ENCODE measurements at regions not wholly inside any gene's neighbourhood (a gene's known extent, or its start where the extent isn't known, plus 50 kb on each side); places are given as distances from the start of the nearest gene placed in this dataset.

DNA sequence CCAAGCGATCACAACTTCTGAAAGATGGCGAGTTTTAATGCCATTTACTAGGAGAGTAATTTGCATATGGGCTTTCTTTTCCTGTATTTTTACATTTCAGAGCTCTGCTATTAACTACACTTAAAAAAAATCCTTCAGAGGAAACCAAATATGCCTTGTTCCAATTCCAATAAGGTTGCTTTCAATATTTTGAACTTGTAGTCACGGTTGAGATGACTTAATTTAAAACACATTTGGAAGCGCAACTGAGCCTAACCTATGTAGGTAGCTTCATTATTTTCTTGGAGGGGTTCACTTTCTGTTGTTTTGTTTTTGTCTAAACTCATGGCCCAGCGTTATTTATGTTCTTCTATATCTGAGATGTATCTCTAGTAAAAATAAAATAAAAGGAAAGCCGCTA is 93.4 kb downstream of the BLID start:
- TF ChIP-seq, protein P1, sequence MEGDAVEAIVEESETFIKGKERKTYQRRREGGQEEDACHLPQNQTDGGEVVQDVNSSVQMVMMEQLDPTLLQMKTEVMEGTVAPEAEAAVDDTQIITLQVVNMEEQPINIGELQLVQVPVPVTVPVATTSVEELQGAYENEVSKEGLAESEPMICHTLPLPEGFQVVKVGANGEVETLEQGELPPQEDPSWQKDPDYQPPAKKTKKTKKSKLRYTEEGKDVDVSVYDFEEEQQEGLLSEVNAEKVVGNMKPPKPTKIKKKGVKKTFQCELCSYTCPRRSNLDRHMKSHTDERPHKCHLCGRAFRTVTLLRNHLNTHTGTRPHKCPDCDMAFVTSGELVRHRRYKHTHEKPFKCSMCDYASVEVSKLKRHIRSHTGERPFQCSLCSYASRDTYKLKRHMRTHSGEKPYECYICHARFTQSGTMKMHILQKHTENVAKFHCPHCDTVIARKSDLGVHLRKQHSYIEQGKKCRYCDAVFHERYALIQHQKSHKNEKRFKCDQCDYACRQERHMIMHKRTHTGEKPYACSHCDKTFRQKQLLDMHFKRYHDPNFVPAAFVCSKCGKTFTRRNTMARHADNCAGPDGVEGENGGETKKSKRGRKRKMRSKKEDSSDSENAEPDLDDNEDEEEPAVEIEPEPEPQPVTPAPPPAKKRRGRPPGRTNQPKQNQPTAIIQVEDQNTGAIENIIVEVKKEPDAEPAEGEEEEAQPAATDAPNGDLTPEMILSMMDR (IDR thresholded peaks at IDR 0.05), result no peak
- no peak for TF ChIP-seq POLR2A (IDR thresholded peaks at IDR 0.05)
